Upper lobe of left lung (tissue), 4 donors: ENCODE measurements at regions not wholly inside any gene's neighbourhood (a gene's known extent, or its start where the extent isn't known, plus 50 kb on each side); places are given as distances from the start of the nearest gene placed in this dataset.

ENCODE experiments used
- EP300 ChIP-seq, 4 donors: sonication (generic); formaldehyde crosslinking; IDR thresholded peaks; one replicate each; pipeline ENCODE4 v1.5.1; 2017; ENCODE audit warnings: antibody characterized with exemption in 4 of 4, control low read depth in 2 of 4
- POLR2A ChIP-seq, 4 donors: fragments of 450-650 bp; IDR thresholded peaks; one replicate each; pipeline ENCODE4 v1.5.1; 2016 to 2017; ENCODE audit warnings: antibody characterized with exemption in 4 of 4, mild to moderate bottlenecking in 2 of 4
- POLR2AphosphoS5 ChIP-seq, 2 donors: sonication (generic); formaldehyde crosslinking; IDR thresholded peaks; one replicate each; pipeline ENCODE4 v1.5.1; 2017; ENCODE audit warnings: antibody characterized with exemption in 2 of 2
- TF ChIP-seq, protein P1 (sequence below), 6 experiments: fragments of 450-650 bp in 4 of 6; fragments of 200-600 bp in 2 of 6; sonication (generic) in 2 of 6; IDR thresholded peaks; one replicate each; pipeline ENCODE4 v1.5.1; 2016 to 2019; ENCODE audit warnings: antibody characterized with exemption in 6 of 6

DNA sequence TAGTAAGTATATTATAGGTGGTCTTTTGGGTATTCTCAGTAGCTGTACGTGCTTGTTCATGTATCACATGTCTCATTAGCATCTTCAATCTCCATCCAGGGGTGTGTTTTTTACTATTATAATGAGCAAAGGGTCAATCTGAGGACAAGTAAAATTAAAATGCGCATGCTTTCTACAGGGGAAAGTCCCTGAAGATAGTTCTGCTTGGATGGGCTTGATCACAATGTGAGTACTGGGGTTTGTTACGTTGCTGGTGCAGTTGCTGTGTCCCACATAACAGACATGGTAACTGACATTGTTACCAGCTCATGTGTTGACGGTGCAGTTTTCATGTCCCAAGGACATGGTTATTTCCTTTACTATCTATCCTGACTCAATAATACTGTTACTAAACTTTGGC, 65.9 kb downstream of the UCHL1 start:
- TF ChIP-seq, protein P1, sequence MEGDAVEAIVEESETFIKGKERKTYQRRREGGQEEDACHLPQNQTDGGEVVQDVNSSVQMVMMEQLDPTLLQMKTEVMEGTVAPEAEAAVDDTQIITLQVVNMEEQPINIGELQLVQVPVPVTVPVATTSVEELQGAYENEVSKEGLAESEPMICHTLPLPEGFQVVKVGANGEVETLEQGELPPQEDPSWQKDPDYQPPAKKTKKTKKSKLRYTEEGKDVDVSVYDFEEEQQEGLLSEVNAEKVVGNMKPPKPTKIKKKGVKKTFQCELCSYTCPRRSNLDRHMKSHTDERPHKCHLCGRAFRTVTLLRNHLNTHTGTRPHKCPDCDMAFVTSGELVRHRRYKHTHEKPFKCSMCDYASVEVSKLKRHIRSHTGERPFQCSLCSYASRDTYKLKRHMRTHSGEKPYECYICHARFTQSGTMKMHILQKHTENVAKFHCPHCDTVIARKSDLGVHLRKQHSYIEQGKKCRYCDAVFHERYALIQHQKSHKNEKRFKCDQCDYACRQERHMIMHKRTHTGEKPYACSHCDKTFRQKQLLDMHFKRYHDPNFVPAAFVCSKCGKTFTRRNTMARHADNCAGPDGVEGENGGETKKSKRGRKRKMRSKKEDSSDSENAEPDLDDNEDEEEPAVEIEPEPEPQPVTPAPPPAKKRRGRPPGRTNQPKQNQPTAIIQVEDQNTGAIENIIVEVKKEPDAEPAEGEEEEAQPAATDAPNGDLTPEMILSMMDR (IDR thresholded peaks at IDR 0.05), result no peak
- TF ChIP-seq EP300 (IDR thresholded peaks at IDR 0.05) (no peak), POLR2A (IDR thresholded peaks at IDR 0.05) (no peak), POLR2AphosphoS5 (IDR thresholded peaks at IDR 0.05) (no peak)
